ENCODE measurements at regions not wholly inside any gene's neighbourhood (a gene's known extent, or its start where the extent isn't known, plus 50 kb on each side); places are given as distances from the start of the nearest gene placed in this dataset.

DNA sequence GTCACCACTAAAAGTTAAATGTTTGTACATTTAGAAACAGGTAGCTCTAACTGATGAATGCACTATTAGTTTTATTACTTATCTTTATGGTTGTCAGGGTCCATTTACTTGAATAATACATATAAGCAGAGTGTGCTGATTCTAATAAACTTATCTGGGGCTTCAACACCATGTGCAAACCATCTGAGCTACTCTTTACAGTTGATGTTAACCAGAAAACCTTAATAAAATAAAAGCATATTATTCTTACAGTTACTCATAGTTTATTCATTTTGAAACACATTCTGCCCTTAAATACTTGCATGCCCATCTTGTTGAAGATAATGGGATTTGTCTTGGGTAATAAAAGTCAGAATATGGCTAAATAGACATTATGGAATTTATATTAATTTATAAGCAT lies 1042.2 kb downstream of the EPHA7 start:
- no peak for TF ChIP-seq CTCF (IDR thresholded peaks at IDR 0.05)
- DNase-seq (ENCODE audit: low spot score) (no peak), ATAC-seq (ENCODE audit: low FRiP score) (no peak)

DNA sequence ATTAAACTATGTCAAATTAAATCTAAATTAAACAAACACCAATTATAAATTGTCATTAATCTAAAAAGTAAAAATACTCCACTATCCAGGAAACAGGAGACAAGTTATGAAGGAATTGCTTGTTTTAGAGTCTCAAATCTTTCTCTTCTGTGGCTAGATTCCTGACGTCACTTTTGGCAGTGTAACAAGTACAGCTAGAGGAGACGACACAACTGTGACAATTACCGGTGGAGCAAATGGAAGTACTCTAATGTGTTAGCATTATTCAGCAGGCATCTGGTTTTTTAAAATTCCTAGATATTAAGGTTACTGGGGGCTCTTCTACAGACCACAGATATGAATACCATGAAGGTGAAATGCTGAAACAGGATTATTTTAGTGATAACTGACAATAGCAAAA lies 1042.7 kb downstream of the EPHA7 start:
- TF ChIP-seq CTCF (IDR thresholded peaks at IDR 0.05) = no peak
- ATAC-seq (ENCODE audit: low FRiP score) (no peak), DNase-seq (ENCODE audit: low spot score) (no peak)

- ATAC-seq (ENCODE audit: low FRiP score) (no peak), DNase-seq (ENCODE audit: low spot score) (no peak)
- TF ChIP-seq CTCF (IDR thresholded peaks at IDR 0.05) = no peak
Measured at GRCh38 chr6:92371211-92372208, 1047.8 kb downstream of the EPHA7 start.

- DNase-seq (ENCODE audit: low spot score) (no peak), ATAC-seq (ENCODE audit: low FRiP score) (no peak)
- TF ChIP-seq CTCF (IDR thresholded peaks at IDR 0.05) = no peak
Measured at GRCh38 chr6:92369309-92369708, 1050.0 kb downstream of the EPHA7 start.

DNA sequence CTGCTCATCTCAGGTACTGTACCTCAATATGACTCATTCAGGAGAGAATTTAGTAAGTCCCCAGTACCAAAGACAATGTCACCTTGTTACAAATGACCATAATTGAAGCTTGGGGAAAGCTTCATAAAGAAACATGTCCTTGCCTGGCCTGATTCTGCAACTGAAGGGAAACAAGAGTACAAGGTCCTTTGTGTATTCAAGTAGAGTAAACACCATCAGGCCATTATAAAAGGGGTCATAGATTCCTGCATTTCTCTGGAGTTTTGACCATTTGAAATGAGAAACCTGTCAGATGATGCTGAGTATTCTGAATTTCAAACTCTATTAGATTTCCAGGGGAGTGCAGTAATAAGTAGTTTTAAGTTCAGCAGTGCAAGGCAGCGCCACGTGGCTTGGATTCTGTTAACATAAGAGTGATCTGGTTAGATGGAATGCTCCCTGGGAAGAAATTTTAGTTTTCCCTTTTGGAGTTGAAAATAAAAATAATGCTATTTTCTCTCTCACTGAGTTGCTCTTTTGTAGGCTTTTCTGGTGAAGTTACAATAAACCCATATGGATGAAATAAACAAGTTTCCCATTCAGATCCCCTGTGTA lies 1054.3 kb downstream of the EPHA7 start:
- TF ChIP-seq CTCF (IDR thresholded peaks at IDR 0.05) = no peak
- no peak for ATAC-seq (ENCODE audit: low FRiP score)
- DNase-seq (ENCODE audit: low spot score) = no peak

GRCh38 chr6:92363111-92363510 lies 1056.2 kb downstream of the EPHA7 start:
- no peak for ATAC-seq (ENCODE audit: low FRiP score)
- no peak for TF ChIP-seq CTCF (IDR thresholded peaks at IDR 0.05)
- DNase-seq (ENCODE audit: low spot score) = no peak
